HG03135 (cell line): ENCODE measurements at regions not wholly inside any gene's neighbourhood (a gene's known extent, or its start where the extent isn't known, plus 50 kb on each side); places are given as distances from the start of the nearest gene placed in this dataset.
"Not testable (repeated sequence)": the region's sequence is repeated elsewhere in the genome, so short reads cannot be mapped to it uniquely, and the experiment has no call there.

Experiments
- ATAC-seq: cut with Tn5 transposase; IDR thresholded peaks from one replicate; pipeline ENCODE4 v1.9.1; 2021; ENCODE audit warnings: mild to moderate bottlenecking, moderate library complexity; ENCODE audit not compliant: unreplicated experiment

- ATAC-seq = no peak
Measured at GRCh38 chr3:80010021-80010571, 242.3 kb upstream of the ROBO1 start.

GRCh38 chr3:80007522-80007921, 239.7 kb upstream of the ROBO1 start:
- no peak for ATAC-seq

GRCh38 chr3:80006315-80006714, 238.5 kb upstream of the ROBO1 start:
- no peak for ATAC-seq

GRCh38 chr3:80000022-80000421, 232.2 kb upstream of the ROBO1 start:
- no peak for ATAC-seq

GRCh38 chr3:79994397-79994796, 226.6 kb upstream of the ROBO1 start:
- no peak for ATAC-seq

GRCh38 chr3:79986338-79986737, 218.5 kb upstream of the ROBO1 start:
- ATAC-seq = no peak

- no peak for ATAC-seq
Measured at GRCh38 chr3:79985816-79986215, 218.0 kb upstream of the ROBO1 start.

- no peak for ATAC-seq
Measured at GRCh38 chr3:79983118-79983517, 215.3 kb upstream of the ROBO1 start.

GRCh38 chr3:79979990-79980389, 212.2 kb upstream of the ROBO1 start:
- ATAC-seq = no peak

GRCh38 chr3:79976466-79976865, 208.7 kb upstream of the ROBO1 start:
- no peak for ATAC-seq

GRCh38 chr3:79973917-79974595, 206.3 kb upstream of the ROBO1 start:
- ATAC-seq = no peak

- no peak for ATAC-seq
Measured at GRCh38 chr3:79973482-79973881, 205.7 kb upstream of the ROBO1 start.

- no peak for ATAC-seq
Measured at GRCh38 chr3:79968418-79968817, 200.6 kb upstream of the ROBO1 start.

- no peak for ATAC-seq
Measured at GRCh38 chr3:79960594-79960993, 192.8 kb upstream of the ROBO1 start.

GRCh38 chr3:79957066-79957465, 189.3 kb upstream of the ROBO1 start:
- no peak for ATAC-seq

GRCh38 chr3:79954756-79955155, 187.0 kb upstream of the ROBO1 start:
- no peak for ATAC-seq

GRCh38 chr3:79953591-79954101, 185.8 kb upstream of the ROBO1 start:
- ATAC-seq = no peak

- ATAC-seq = not testable (repeated sequence)
Measured at GRCh38 chr3:79951426-79951825, 183.6 kb upstream of the ROBO1 start.

- ATAC-seq = no peak
Measured at GRCh38 chr3:79947957-79948356, 180.2 kb upstream of the ROBO1 start.

GRCh38 chr3:79947469-79947868, 179.7 kb upstream of the ROBO1 start:
- no peak for ATAC-seq

- no peak for ATAC-seq
Measured at GRCh38 chr3:79937567-79937966, 169.8 kb upstream of the ROBO1 start.

GRCh38 chr3:79930196-79930595, 162.4 kb upstream of the ROBO1 start:
- ATAC-seq = no peak
